Right cardiac atrium (tissue), 5 donors: ENCODE measurements at regions not wholly inside any gene's neighbourhood (a gene's known extent, or its start where the extent isn't known, plus 50 kb on each side); places are given as distances from the start of the nearest gene placed in this dataset.
"Not testable (repeated sequence)": the region's sequence is repeated elsewhere in the genome, so short reads cannot be mapped to it uniquely, and the experiment has no call there.

ENCODE experiments used
- ATAC-seq, 2 donors: fragments of 200-7000 bp; cut with Tn5 transposase; one replicate each; pipeline versions ENCODE4 v1.8.0 to v1.9.1; 2020; ENCODE audit warnings: moderate library complexity in 2 of 2, mild to moderate bottlenecking in 1 of 2
- DNase-seq, 3 donors: peaks; one replicate each; pipeline ENCODE4 v3.0.0-alpha.2; 2020
- H3K27ac ChIP-seq: one replicate; pipeline ENCODE4 v1.5.1; 2013; ENCODE audit warnings: mild to moderate bottlenecking, low read length, control low read depth, moderate library complexity
- H3K27me3 ChIP-seq: one replicate; pipeline ENCODE4 v1.6.1; 2013; ENCODE audit not compliant: control insufficient read depth, insufficient read depth
- H3K4me1 ChIP-seq: one replicate; pipeline ENCODE4 v1.6.1; 2013; ENCODE audit warnings: low read length; ENCODE audit not compliant: control insufficient read depth, insufficient read depth
- H3K4me3 ChIP-seq: one replicate; pipeline ENCODE4 v1.5.1; 2013; ENCODE audit warnings: low read length, control low read depth
- H3K9me3 ChIP-seq: one replicate; pipeline ENCODE4 v1.6.1; 2013; ENCODE audit warnings: low read length; ENCODE audit not compliant: control insufficient read depth
- WGBS: extraction: QIAGEN DNeasy Blood & Tissue Kit; methylation state at CpG from one replicate; pipeline ENCODE4 v1.1.7; 2013; 5-methylcytosine and 5-hydroxymethylcytosine counted together
- intact Hi-C, 4 donors: fragments of 100-400 bp; cut with DNase I; formaldehyde crosslinking; loops; one replicate each; pipeline versions ENCODE4 v1.11.0 to v1.14.0; 2022 to 2023
- donor health status: healthy with polysubstance abuse.
- donor health status: DM: no; HTN: yes; CAD: no.
- donor health status: DM: no; HTN: no; CAD: no.
- donor health status: DM: no; HTN: yes; CAD: no; lungs with severe emphysema.
- donor health status: DM: yes; HTN: yes; CAD: no.

- DNase-seq (peak in 1 of 3 donors; percentile 38), ATAC-seq (no peak)
- H3K4me3 ChIP-seq = no peak overlapping the region
- intact Hi-C loops = no loop called here
- H3K9me3 ChIP-seq = peaks cover 2% of the 10 kb centered on the region
- no peaks in the 10 kb centered on the region for H3K4me1 ChIP-seq
- H3K27me3 ChIP-seq = no peaks in the 10 kb centered on the region
- no peak overlapping the region for H3K27ac ChIP-seq
- 45% methylated on average over 7 of the region's 7 CpGs for WGBS
Observed at GRCh38 chr7:153657182-153657800, 394.9 kb upstream of the DPP6 start.

DNA sequence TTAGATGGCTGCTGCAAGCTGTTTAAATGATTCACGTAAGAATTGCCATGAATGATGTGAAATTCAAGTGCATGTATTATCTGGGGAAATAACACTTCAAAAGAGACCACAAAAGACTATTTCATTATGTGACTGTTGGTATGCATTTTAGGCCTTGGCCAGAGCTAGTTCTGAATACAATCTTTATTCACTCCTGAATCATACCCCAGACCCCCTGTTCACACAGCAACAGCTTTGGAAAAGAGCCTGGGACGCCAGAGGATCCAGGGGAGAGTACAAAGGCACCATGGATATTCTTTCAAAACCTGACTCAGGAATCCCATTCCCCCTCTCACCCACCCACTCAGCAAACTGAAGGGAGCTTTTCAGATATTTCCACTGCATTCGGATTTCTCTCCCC lies 377.1 kb upstream of the DPP6 start:
- DNase-seq (no peak), ATAC-seq (no peak)
- intact Hi-C loops = no loop called here
- no peak overlapping the region for H3K27ac ChIP-seq
- no peaks in the 10 kb centered on the region for H3K27me3 ChIP-seq
- H3K4me1 ChIP-seq = no peaks in the 10 kb centered on the region
- 58% methylated on average over 3 of the region's 3 CpGs for WGBS
- H3K9me3 ChIP-seq = no peaks in the 10 kb centered on the region
- no peak overlapping the region for H3K4me3 ChIP-seq

GRCh38 chr7:153682628-153683027 lies 369.6 kb upstream of the DPP6 start:
- Histone ChIP-seq H3K27ac (no peak overlapping the region), H3K4me3 (no peak overlapping the region), H3K9me3 (no peaks in the 10 kb centered on the region), H3K27me3 (no peaks in the 10 kb centered on the region), H3K4me1 (no peaks in the 10 kb centered on the region)
- DNase-seq = no peak
- intact Hi-C loops = no loop called here
- ATAC-seq = no peak
- 53% methylated on average over 3 of the region's 3 CpGs for WGBS

DNA sequence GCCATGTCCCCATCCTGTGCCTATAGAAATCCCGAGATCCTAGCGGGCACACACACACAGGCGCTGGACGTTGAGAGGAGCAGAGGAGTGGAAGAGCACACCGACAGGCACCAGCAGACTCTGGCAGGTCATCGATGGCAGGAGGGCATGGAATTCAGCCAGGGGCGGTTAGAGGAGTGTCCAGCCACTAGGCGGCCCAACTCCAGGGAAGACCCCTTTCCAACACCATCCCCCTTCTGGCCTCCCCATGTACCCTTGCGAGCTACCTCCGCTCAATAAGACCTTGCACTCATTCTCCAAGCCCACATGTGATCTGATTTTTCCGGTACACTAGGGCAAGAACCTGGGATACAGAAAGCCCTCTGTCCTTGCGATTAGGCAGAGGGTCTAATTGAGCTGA lies 356.0 kb upstream of the DPP6 start:
- H3K27me3 ChIP-seq = no peaks in the 10 kb centered on the region
- 86% methylated on average over 12 of the region's 12 CpGs for WGBS
- DNase-seq = no peak
- H3K4me3 ChIP-seq = no peak overlapping the region
- H3K4me1 ChIP-seq = no peaks in the 10 kb centered on the region
- no peaks in the 10 kb centered on the region for H3K9me3 ChIP-seq
- no peak overlapping the region for H3K27ac ChIP-seq
- intact Hi-C loops = no loop called here
- no peak for ATAC-seq

GRCh38 chr7:153698046-153698445 lies 354.2 kb upstream of the DPP6 start:
- H3K4me3 ChIP-seq = no peak overlapping the region
- WGBS = 79% methylated on average over 10 of the region's 10 CpGs
- no peak for DNase-seq
- no peak for ATAC-seq
- no peaks in the 10 kb centered on the region for H3K27me3 ChIP-seq
- no peak overlapping the region for H3K27ac ChIP-seq
- no peaks in the 10 kb centered on the region for H3K4me1 ChIP-seq
- H3K9me3 ChIP-seq = no peaks in the 10 kb centered on the region
- intact Hi-C loops = no loop called here

DNA sequence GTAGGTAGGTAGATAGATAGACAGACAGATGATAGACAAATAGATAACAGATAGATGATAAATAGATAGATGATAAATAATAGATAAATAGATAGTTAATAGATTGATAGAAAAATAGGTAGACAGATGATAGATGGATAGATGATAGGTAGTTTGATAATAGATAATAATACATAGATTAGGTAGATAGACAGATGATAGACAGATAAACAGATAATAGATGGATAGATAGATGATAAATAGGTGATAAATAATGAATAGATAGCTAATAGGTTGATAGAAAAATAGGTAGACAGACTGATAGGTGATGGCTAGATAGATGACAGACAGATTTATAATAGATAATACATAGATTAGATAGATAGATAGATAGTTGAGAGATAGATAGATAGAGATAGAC lies 350.5 kb upstream of the DPP6 start:
- H3K4me3 ChIP-seq = no peak overlapping the region
- DNase-seq (no peak), ATAC-seq (no peak)
- no peaks in the 10 kb centered on the region for H3K27me3 ChIP-seq
- no peaks in the 10 kb centered on the region for H3K4me1 ChIP-seq
- no peak overlapping the region for H3K27ac ChIP-seq
- H3K9me3 ChIP-seq = no peaks in the 10 kb centered on the region
- intact Hi-C loops = no loop called here

DNA sequence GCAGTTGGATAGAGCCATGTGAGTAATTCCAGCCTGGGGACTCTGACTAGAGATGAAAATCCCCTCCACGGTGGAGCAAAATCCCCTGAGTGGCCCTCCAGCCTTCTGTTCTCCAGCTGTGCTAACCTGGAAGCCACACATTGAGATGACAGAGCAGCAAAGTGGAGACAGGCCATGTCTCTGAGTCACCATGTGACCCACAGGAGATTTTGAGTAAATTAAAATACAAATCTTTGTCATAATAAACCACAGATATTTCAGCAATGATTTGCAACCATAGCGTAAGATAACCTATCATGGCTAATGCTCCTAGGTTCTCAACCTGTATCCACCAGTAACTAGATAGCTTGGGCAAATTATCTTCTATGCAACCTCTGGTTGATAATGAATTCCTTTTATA lies 328.3 kb upstream of the DPP6 start:
- H3K27ac ChIP-seq, H3K4me1 ChIP-seq, DNase-seq, ATAC-seq, intact Hi-C loops, H3K9me3 ChIP-seq, H3K27me3 ChIP-seq, H3K4me3 ChIP-seq: not testable (repeated sequence)
- 46% methylated on average over 2 of the region's 2 CpGs for WGBS

DNA sequence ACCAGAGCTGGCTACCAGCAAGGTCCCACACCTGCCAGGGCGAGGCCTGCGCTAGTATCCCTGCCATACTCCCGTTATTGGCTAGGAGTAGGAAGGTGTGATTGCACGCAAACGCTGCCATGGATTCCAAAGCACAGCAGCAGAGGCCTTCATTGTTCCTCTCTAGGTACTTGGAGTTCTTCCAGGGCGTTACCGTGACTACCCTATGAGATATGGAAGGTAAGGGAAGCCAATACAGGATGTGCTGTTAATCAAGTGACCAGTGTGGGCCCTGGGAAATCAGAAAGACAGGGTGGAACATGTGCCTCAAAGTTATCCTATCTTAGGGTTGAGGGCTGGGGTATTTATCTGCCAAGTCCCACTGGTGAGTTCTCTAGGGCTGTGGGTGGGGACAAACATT lies 320.7 kb upstream of the DPP6 start:
- H3K4me3 ChIP-seq, H3K27ac ChIP-seq, H3K4me1 ChIP-seq, DNase-seq, H3K9me3 ChIP-seq, H3K27me3 ChIP-seq, intact Hi-C loops: not testable (repeated sequence)
- ATAC-seq = peak; percentile 11 to 52
- WGBS = 76% methylated on average over 7 of the region's 7 CpGs

DNA sequence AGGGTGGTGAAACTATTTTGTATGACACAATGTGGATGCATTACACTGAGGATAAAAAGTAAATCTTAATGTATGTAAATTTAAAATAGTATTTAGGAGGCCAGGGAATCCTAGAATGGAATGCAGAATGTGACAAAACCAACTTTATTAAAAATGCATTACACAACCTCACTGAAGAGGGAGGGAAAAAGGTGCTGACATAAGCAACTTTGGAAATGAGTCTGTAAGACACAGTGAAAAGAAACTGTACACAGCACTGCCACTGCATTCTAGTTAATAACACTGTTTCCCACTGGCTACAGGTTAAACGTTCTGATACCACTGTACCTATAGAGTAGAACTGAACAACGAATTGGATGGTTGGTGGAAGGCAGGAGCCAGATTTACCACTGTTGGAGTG lies 308.8 kb upstream of the DPP6 start:
- 50% methylated on average over 2 of the region's 2 CpGs for WGBS
- H3K4me1 ChIP-seq, DNase-seq, H3K27ac ChIP-seq, H3K27me3 ChIP-seq, H3K9me3 ChIP-seq, intact Hi-C loops, ATAC-seq, H3K4me3 ChIP-seq: not testable (repeated sequence)

DNA sequence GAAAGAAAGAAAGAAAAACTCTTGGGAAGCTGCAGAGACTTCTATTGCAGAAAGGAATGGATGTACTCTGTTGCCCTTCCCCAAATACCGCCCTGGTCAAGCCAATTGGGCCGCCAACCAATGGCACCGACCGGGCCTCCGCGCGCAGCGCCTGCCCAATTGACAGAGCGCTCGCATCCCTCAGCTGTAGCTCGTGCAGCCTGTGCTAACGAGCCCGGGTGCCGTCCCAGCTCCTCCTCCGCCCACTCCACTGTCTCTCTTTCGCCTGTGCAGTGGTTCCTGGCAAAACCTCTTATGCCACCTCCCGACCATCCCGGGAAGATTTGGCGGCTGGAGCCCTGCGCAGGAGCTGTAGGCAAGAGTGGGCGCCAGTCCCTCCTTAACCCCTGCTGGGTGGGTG lies 304.2 kb upstream of the DPP6 start:
- H3K27ac ChIP-seq, H3K4me3 ChIP-seq, H3K9me3 ChIP-seq, H3K27me3 ChIP-seq, ATAC-seq, DNase-seq, intact Hi-C loops, H3K4me1 ChIP-seq: not testable (repeated sequence)
- WGBS = 4% methylated on average over 21 of the region's 21 CpGs

DNA sequence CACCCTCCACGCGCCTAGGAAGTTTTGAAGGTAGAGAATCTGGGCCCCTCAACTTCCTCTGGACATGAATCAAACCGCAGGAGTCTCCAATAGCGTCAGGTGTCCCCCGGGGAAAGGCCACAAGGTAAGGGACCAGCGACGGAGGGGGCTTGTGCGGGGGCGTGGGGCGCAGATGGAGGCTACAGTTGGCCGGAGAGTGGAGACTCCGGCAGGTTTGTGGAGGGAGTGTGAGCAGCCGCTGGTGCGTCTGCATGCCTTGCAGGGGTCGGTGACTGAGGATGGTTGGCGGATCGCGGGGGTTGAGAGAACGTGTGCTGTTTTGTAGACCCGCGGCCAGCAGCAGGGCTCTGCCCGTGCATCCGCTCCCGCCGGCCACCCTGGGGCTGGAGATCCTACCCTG lies 303.3 kb upstream of the DPP6 start:
- ATAC-seq, H3K27me3 ChIP-seq, H3K4me3 ChIP-seq, DNase-seq, H3K4me1 ChIP-seq, H3K9me3 ChIP-seq, H3K27ac ChIP-seq, intact Hi-C loops: not testable (repeated sequence)
- whole genome bisulfite sequencing = 3% methylated on average over 23 of the region's 25 CpGs

DNA sequence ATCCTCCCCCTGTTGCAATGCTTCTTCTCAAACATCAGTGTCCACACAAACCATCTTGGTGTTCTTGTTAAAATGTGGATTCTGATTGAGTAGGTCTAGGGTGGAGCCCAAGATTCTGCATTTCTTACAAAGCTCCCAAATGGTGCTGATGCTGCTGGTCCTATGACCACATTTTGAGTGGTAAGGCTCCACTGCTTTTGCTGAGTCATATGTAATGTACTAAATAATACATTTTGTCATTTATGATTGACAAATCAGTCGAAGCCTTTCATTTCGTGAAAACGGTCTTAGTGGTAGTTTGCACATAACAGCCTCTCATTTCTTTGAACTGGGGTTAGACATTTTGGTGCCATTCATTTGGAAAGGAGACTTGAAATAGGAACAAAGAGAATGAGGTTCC lies 286.3 kb upstream of the DPP6 start:
- intact Hi-C loops, H3K9me3 ChIP-seq, ATAC-seq, H3K4me3 ChIP-seq, H3K27me3 ChIP-seq, H3K27ac ChIP-seq, DNase-seq, H3K4me1 ChIP-seq: not testable (repeated sequence)
- 87% methylated on average over 3 of the region's 3 CpGs for WGBS
